ENCODE measurements at regions not wholly inside any gene's neighbourhood (a gene's known extent, or its start where the extent isn't known, plus 50 kb on each side); places are given as distances from the start of the nearest gene placed in this dataset.

- H3K36me3 ChIP-seq (ENCODE audit: insufficient read depth) = no peaks in the 10 kb centered on the region
- no peaks in the 10 kb centered on the region for H4K20me1 ChIP-seq (ENCODE audit: insufficient read depth)
- H3K4me3 ChIP-seq (IDR thresholded peaks at IDR 0.05; ENCODE audit: insufficient read depth, low read depth, low read length) = no peak overlapping the region
- no peaks in the 10 kb centered on the region for H3K27me3 ChIP-seq (ENCODE audit: insufficient read depth, low read depth)
- no peak for TF ChIP-seq CTCF (conservative IDR thresholded peaks at IDR 0.05; ENCODE audit: low read depth, low read length)
- no peak overlapping the region for H3K4me2 ChIP-seq
- H3K9ac ChIP-seq = no peak overlapping the region
- H3K79me2 ChIP-seq (ENCODE audit: insufficient read depth, low read depth) = no peaks in the 10 kb centered on the region
- H3K27ac ChIP-seq = no peak overlapping the region
- no peaks in the 10 kb centered on the region for H3K4me1 ChIP-seq (ENCODE audit: low read depth, poor library complexity, severe bottlenecking)
- no peak overlapping the region for H2AFZ ChIP-seq (ENCODE audit: low read depth)
Observed at GRCh38 chr22:34858066-34858465, 207.9 kb upstream of the ISX start.

GRCh38 chr22:34861787-34862186, 204.2 kb upstream of the ISX start:
- H3K9ac ChIP-seq = no peak overlapping the region
- H3K27ac ChIP-seq = no peak overlapping the region

GRCh38 chr22:34866081-34866480, 199.9 kb upstream of the ISX start:
- H3K4me1 ChIP-seq (ENCODE audit: low read depth, poor library complexity, severe bottlenecking) = no peaks in the 10 kb centered on the region
- no peak overlapping the region for H2AFZ ChIP-seq (ENCODE audit: low read depth)
- no peak overlapping the region for H3K4me3 ChIP-seq (IDR thresholded peaks at IDR 0.05; ENCODE audit: insufficient read depth, low read depth, low read length)
- no peaks in the 10 kb centered on the region for H4K20me1 ChIP-seq (ENCODE audit: insufficient read depth)
- no peak overlapping the region for H3K9ac ChIP-seq
- no peak overlapping the region for H3K4me2 ChIP-seq
- TF ChIP-seq CTCF (conservative IDR thresholded peaks at IDR 0.05; ENCODE audit: low read depth, low read length) = no peak
- no peaks in the 10 kb centered on the region for H3K36me3 ChIP-seq (ENCODE audit: insufficient read depth)
- no peak overlapping the region for H3K27ac ChIP-seq
- H3K27me3 ChIP-seq (ENCODE audit: insufficient read depth, low read depth) = no peaks in the 10 kb centered on the region
- H3K79me2 ChIP-seq (ENCODE audit: insufficient read depth, low read depth) = no peaks in the 10 kb centered on the region

More at GRCh38 chr22:34861787-34862186, 204.2 kb upstream of the ISX start:
- no peak overlapping the region for H3K4me3 ChIP-seq (IDR thresholded peaks at IDR 0.05; ENCODE audit: insufficient read depth, low read depth, low read length)
- no peaks in the 10 kb centered on the region for H3K79me2 ChIP-seq (ENCODE audit: insufficient read depth, low read depth)
- H4K20me1 ChIP-seq (ENCODE audit: insufficient read depth) = no peaks in the 10 kb centered on the region
- no peaks in the 10 kb centered on the region for H3K4me1 ChIP-seq (ENCODE audit: low read depth, poor library complexity, severe bottlenecking)
- H2AFZ ChIP-seq (ENCODE audit: low read depth) = no peak overlapping the region
- H3K36me3 ChIP-seq (ENCODE audit: insufficient read depth) = no peaks in the 10 kb centered on the region
- H3K4me2 ChIP-seq = no peak overlapping the region
- no peak for TF ChIP-seq CTCF (conservative IDR thresholded peaks at IDR 0.05; ENCODE audit: low read depth, low read length)
- no peaks in the 10 kb centered on the region for H3K27me3 ChIP-seq (ENCODE audit: insufficient read depth, low read depth)

- no peaks in the 10 kb centered on the region for H3K79me2 ChIP-seq (ENCODE audit: insufficient read depth, low read depth)
- H3K4me2 ChIP-seq = no peak overlapping the region
- H3K4me3 ChIP-seq (IDR thresholded peaks at IDR 0.05; ENCODE audit: insufficient read depth, low read depth, low read length) = no peak overlapping the region
- no peak overlapping the region for H3K9ac ChIP-seq
- no peak for TF ChIP-seq CTCF (conservative IDR thresholded peaks at IDR 0.05; ENCODE audit: low read depth, low read length)
- H3K27me3 ChIP-seq (ENCODE audit: insufficient read depth, low read depth) = no peaks in the 10 kb centered on the region
- no peaks in the 10 kb centered on the region for H4K20me1 ChIP-seq (ENCODE audit: insufficient read depth)
- no peaks in the 10 kb centered on the region for H3K4me1 ChIP-seq (ENCODE audit: low read depth, poor library complexity, severe bottlenecking)
- no peak overlapping the region for H2AFZ ChIP-seq (ENCODE audit: low read depth)
- no peaks in the 10 kb centered on the region for H3K36me3 ChIP-seq (ENCODE audit: insufficient read depth)
- H3K27ac ChIP-seq = no peak overlapping the region
Observed at GRCh38 chr22:34866495-34867131, 199.3 kb upstream of the ISX start.

Measured in KMS-11 (cell line).